ENCODE measurements at regions not wholly inside any gene's neighbourhood (a gene's known extent, or its start where the extent isn't known, plus 50 kb on each side); places are given as distances from the start of the nearest gene placed in this dataset.
"Not testable (repeated sequence)": the region's sequence is repeated elsewhere in the genome, so short reads cannot be mapped to it uniquely, and the experiment has no call there.

- H3K4me3 Mint-ChIP-seq, result no peak overlapping the region
- no peak overlapping the region for H3K27ac Mint-ChIP-seq
- peaks cover 4% of the 10 kb centered on the region for H3K27me3 Mint-ChIP-seq
- no peaks in the 10 kb centered on the region for H3K4me1 Mint-ChIP-seq
- peaks cover 2% of the 10 kb centered on the region for H3K36me3 Mint-ChIP-seq
- H3K9me3 Mint-ChIP-seq, result no peaks in the 10 kb centered on the region
These were observed 208.9 kb downstream of the C16orf95 start for GRCh38 chr16:87108278-87108677.

- Mint-ChIP-seq H3K27me3 (peaks cover 4% of the 10 kb centered on the region), H3K4me1 (no peaks in the 10 kb centered on the region), H3K9me3 (no peaks in the 10 kb centered on the region), H3K4me3 (no peak overlapping the region), H3K27ac (no peak overlapping the region), H3K36me3 (peaks cover 2% of the 10 kb centered on the region)
These were observed 208.3 kb downstream of the C16orf95 start for GRCh38 chr16:87108941-87109340.

- H3K36me3 Mint-ChIP-seq, result no peaks in the 10 kb centered on the region
- no peak overlapping the region for H3K4me3 Mint-ChIP-seq
- no peaks in the 10 kb centered on the region for H3K4me1 Mint-ChIP-seq
- peaks cover 8% of the 10 kb centered on the region for H3K27me3 Mint-ChIP-seq
- H3K9me3 Mint-ChIP-seq, result no peaks in the 10 kb centered on the region
- no peak overlapping the region for H3K27ac Mint-ChIP-seq
These were observed 202.4 kb downstream of the C16orf95 start for GRCh38 chr16:87114832-87115231.

DNA sequence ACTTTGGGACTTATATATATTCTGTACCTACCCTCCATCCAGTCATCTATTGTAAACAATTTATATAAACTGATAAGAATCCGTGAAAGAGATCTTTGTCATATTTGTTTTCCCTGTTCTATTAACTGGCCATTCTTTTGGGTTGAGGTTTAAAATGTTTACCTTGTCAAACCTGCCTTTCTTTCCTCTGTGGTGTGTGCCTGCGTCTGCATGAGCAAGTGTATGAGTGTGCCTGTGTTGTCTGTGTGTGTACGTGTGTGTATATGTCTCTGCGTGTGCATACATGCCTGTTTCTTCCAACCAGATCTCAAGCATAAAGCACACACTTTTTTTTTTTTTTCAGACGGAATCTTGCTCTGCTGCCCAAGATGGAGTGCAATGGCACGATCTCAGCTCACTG lies 201.5 kb downstream of the C16orf95 start:
- Mint-ChIP-seq H3K4me1 (no peaks in the 10 kb centered on the region), H3K36me3 (no peaks in the 10 kb centered on the region), H3K4me3 (no peak overlapping the region), H3K9me3 (no peaks in the 10 kb centered on the region), H3K27ac (no peak overlapping the region), H3K27me3 (peaks cover 11% of the 10 kb centered on the region)

DNA sequence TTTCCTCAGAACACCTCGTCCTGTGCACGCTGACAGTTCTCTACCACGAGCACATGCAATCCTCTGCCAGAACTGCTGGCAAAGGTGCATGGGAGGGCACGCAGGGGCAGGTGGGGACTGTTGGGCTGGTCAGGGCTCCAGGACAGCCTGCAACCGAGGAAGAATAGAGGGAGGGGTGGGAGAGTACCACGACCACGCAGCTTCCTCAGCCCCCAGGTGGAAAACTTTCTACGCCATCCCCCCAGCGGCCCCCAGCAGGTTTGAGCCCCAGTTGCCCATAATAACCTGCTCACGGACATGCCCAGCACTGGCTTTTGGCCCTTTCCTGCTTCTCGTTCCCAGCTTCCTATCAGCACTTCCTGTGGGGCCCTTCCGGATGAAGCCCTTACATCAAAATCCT lies 199.3 kb downstream of the C16orf95 start:
- Mint-ChIP-seq H3K27me3 (peaks cover 14% of the 10 kb centered on the region), H3K9me3 (no peaks in the 10 kb centered on the region), H3K27ac (no peak overlapping the region), H3K4me3 (no peak overlapping the region), H3K36me3 (no peaks in the 10 kb centered on the region), H3K4me1 (no peaks in the 10 kb centered on the region)

GRCh38 chr16:87119168-87119567 lies 198.0 kb downstream of the C16orf95 start:
- H3K4me1 Mint-ChIP-seq, result no peaks in the 10 kb centered on the region
- H3K27ac Mint-ChIP-seq, result no peak overlapping the region
- no peak overlapping the region for H3K4me3 Mint-ChIP-seq
- H3K36me3 Mint-ChIP-seq, result no peaks in the 10 kb centered on the region
- no peaks in the 10 kb centered on the region for H3K9me3 Mint-ChIP-seq
- peaks cover 14% of the 10 kb centered on the region for H3K27me3 Mint-ChIP-seq

GRCh38 chr16:87119748-87120147 lies 197.4 kb downstream of the C16orf95 start:
- H3K27ac Mint-ChIP-seq, result no peak overlapping the region
- H3K9me3 Mint-ChIP-seq, result no peaks in the 10 kb centered on the region
- peaks cover 14% of the 10 kb centered on the region for H3K27me3 Mint-ChIP-seq
- H3K4me3 Mint-ChIP-seq, result no peak overlapping the region
- no peaks in the 10 kb centered on the region for H3K36me3 Mint-ChIP-seq
- no peaks in the 10 kb centered on the region for H3K4me1 Mint-ChIP-seq

GRCh38 chr16:87121816-87122215 lies 195.4 kb downstream of the C16orf95 start:
- Mint-ChIP-seq H3K4me3 (no peak overlapping the region), H3K9me3 (no peaks in the 10 kb centered on the region), H3K4me1 (no peaks in the 10 kb centered on the region), H3K27me3 (peaks cover 14% of the 10 kb centered on the region), H3K27ac (no peak overlapping the region), H3K36me3 (no peaks in the 10 kb centered on the region)

- H3K9me3 Mint-ChIP-seq, result no peaks in the 10 kb centered on the region
- no peak overlapping the region for H3K27ac Mint-ChIP-seq
- no peaks in the 10 kb centered on the region for H3K36me3 Mint-ChIP-seq
- no peaks in the 10 kb centered on the region for H3K4me1 Mint-ChIP-seq
- H3K4me3 Mint-ChIP-seq, result no peak overlapping the region
- H3K27me3 Mint-ChIP-seq, result peaks cover 12% of the 10 kb centered on the region
These were observed 193.7 kb downstream of the C16orf95 start for GRCh38 chr16:87123356-87124001.

DNA sequence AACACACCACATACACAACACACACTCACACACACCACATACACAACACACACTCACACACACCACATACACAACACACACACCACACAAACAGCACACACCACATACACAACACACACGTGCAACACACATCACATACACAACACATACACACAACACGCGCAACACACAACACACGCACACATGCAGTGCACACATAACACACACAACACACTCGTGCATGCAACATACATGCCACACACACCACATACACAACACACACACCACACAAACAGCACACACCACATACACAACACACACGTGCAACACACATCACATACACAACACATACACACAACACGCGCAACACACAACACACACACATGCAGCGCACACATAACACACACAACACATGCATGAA lies 192.8 kb downstream of the C16orf95 start:
- H3K4me3 Mint-ChIP-seq, H3K4me1 Mint-ChIP-seq, H3K27ac Mint-ChIP-seq: not testable (repeated sequence)

GRCh38 chr16:87125206-87126155 lies 191.7 kb downstream of the C16orf95 start:
- H3K4me1 Mint-ChIP-seq, result no peaks in the 10 kb centered on the region
- H3K27me3 Mint-ChIP-seq, result peaks cover 5% of the 10 kb centered on the region
- H3K27ac Mint-ChIP-seq, result no peak overlapping the region
- peaks cover 4% of the 10 kb centered on the region for H3K9me3 Mint-ChIP-seq
- H3K36me3 Mint-ChIP-seq, result no peaks in the 10 kb centered on the region
- H3K4me3 Mint-ChIP-seq, result no peak overlapping the region

More for the DNA sequence above, 192.8 kb downstream of the C16orf95 start:
- not testable (repeated sequence) for H3K9me3 Mint-ChIP-seq, H3K36me3 Mint-ChIP-seq
- peaks cover 11% of the 10 kb centered on the region for H3K27me3 Mint-ChIP-seq

DNA sequence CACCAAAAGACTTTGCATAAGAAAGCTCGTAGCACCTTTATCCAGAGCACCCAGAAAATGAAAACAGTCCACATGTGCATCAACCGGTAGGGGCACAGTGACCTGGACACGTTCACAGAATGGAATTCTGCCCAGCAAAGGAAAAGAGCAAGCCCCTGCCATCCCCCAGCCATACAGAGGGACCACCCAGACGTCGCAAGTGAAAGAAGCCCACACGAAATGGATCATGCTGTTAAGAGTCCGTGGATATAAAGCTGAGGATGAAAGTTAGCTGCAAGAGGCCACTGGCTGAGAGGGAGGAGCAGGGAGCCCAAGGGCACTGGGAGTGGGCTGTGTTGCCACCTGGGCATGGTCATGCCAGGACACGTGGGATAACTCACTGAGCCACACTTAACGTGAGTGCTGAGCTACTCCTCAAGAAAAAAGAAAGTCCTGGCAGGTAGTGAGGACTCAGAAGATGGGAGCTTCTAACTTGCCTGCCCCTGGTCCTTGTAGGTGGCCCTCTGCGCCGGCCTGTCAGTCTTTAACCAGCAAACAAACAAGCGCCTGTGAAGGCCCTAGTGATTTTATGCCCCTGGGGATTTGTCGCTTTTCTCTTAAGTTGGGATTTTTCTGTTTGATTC lies 190.7 kb downstream of the C16orf95 start:
- H3K4me1 Mint-ChIP-seq, result no peaks in the 10 kb centered on the region
- no peak overlapping the region for H3K4me3 Mint-ChIP-seq
- peaks cover 4% of the 10 kb centered on the region for H3K9me3 Mint-ChIP-seq
- peaks cover 2% of the 10 kb centered on the region for H3K27me3 Mint-ChIP-seq
- H3K27ac Mint-ChIP-seq, result no peak overlapping the region
- H3K36me3 Mint-ChIP-seq, result no peaks in the 10 kb centered on the region

DNA sequence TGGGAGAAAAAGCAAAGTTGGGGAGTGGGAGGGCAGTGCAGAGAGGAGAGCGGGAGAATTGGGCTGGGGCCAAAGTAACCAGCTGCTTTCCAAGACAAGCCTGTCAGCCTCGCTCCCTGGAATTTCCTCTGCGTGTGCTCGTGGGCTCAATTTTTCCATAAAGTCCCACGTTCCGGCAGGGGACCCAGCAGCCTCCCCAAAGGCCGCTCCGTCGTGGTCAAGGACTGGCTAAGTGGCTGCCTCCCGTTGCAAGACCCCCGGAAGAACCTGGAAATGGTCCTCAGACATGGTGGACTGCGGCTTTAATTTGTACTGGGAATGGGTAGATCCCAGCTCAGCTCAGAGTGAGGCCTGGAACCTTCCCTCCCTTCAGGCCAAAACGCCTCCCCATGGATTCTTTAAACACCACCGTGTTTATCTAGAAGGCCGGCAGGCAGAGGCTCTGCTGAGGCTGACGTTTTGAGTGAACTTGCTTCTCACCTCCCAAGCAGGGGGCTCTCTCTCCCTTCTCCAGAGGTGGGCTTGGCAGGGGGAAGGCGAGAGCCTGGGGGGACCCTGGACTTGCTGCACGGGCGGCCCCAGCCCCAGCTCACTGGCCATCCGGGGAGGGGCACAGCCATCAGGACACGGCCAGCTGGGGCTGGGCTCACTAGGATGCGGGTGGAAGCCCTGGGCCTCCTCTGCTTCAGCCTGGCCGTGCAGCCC lies 190.0 kb downstream of the C16orf95 start:
- no peak overlapping the region for H3K4me3 Mint-ChIP-seq
- no peak overlapping the region for H3K27ac Mint-ChIP-seq
- peaks cover 2% of the 10 kb centered on the region for H3K27me3 Mint-ChIP-seq
- peaks cover 4% of the 10 kb centered on the region for H3K9me3 Mint-ChIP-seq
- H3K4me1 Mint-ChIP-seq, result no peaks in the 10 kb centered on the region
- no peaks in the 10 kb centered on the region for H3K36me3 Mint-ChIP-seq

DNA sequence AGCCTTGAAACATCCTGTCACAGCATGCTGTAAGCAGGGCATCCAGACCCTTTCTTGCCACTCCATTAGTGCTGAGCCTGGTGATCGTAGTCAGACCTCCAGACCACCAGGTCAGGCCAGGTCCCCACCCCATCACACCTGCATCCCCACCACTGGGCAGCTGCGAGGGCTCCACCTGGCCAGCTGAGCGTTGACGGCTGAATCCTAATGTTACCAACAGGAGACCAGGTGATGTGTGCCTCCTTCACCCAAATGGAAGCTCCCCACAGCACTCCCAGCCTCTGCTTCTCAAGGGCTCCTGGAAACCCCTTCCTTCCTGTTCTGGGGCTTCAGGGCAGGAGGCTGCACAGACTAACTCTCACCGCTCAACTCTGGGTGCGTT lies 189.4 kb downstream of the C16orf95 start:
- no peak overlapping the region for H3K27ac Mint-ChIP-seq
- H3K4me3 Mint-ChIP-seq, result no peak overlapping the region
- no peaks in the 10 kb centered on the region for H3K4me1 Mint-ChIP-seq
- no peaks in the 10 kb centered on the region for H3K36me3 Mint-ChIP-seq
- no peaks in the 10 kb centered on the region for H3K27me3 Mint-ChIP-seq
- H3K9me3 Mint-ChIP-seq, result peaks cover 4% of the 10 kb centered on the region

DNA sequence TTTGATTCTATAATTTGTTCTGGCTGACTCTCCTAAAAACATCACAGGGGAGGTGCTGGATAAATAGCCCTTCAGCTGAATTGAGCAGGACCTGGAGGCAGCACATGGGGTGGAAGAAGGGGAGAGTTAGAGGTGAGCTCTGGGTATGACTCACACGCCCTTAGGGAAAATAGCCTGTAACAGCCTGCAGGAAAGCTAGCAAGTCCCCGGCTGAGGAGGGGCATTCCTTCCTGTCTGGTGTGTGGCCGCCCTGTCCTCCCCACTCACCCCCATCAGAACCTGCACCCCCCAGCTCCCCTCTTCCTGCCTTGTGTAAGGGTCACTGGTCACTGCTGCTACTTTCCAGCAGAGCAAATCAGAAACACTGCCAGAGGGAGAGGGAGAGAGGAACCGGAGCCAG lies 187.4 kb downstream of the C16orf95 start:
- Mint-ChIP-seq H3K27me3 (no peaks in the 10 kb centered on the region), H3K9me3 (peaks cover 4% of the 10 kb centered on the region), H3K36me3 (no peaks in the 10 kb centered on the region), H3K4me3 (no peak overlapping the region), H3K27ac (no peak overlapping the region), H3K4me1 (no peaks in the 10 kb centered on the region)

Measured in activated naive CD4-positive, alpha-beta T cell treated with anti-CD3 and anti-CD28 coated beads, Interleukin-2, amount 50 U/mL, for 24 hours (primary cell).